ENCODE measurements at regions not wholly inside any gene's neighbourhood (a gene's known extent, or its start where the extent isn't known, plus 50 kb on each side); places are given as distances from the start of the nearest gene placed in this dataset.
A peak's percentile ranks its signal among the peaks of the same experiment; 100 is the strongest.

DNA sequence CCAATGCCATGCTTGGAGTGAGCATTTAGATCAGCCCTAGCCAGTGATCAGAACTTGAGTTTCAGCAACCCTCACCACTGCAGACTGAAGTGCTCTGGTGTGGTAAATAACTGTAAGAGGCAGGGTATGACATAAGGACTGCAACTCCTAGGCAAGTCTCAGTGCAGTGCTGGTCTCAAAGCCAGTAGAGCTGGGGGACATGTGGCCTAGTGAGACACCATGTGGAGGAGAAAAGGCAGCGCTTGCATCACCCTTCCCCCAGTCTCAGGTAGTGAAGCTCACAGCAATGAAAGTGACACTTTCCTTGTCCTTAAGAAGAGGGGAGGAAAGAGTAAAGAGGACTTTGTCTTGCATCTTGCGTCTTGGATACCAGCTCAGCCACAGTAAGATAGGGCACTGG, 386.8 kb upstream of the POT1 start:
- no peak for TF ChIP-seq JUNB (IDR thresholded peaks at IDR 0.05; ENCODE audit: unreplicated experiment)
- TF ChIP-seq, protein P1, sequence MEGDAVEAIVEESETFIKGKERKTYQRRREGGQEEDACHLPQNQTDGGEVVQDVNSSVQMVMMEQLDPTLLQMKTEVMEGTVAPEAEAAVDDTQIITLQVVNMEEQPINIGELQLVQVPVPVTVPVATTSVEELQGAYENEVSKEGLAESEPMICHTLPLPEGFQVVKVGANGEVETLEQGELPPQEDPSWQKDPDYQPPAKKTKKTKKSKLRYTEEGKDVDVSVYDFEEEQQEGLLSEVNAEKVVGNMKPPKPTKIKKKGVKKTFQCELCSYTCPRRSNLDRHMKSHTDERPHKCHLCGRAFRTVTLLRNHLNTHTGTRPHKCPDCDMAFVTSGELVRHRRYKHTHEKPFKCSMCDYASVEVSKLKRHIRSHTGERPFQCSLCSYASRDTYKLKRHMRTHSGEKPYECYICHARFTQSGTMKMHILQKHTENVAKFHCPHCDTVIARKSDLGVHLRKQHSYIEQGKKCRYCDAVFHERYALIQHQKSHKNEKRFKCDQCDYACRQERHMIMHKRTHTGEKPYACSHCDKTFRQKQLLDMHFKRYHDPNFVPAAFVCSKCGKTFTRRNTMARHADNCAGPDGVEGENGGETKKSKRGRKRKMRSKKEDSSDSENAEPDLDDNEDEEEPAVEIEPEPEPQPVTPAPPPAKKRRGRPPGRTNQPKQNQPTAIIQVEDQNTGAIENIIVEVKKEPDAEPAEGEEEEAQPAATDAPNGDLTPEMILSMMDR (conservative IDR thresholded peaks at IDR 0.05; ENCODE audit: low read depth in 2 of 2) = peak; percentile 70 to 97
- TF ChIP-seq, protein P2, sequence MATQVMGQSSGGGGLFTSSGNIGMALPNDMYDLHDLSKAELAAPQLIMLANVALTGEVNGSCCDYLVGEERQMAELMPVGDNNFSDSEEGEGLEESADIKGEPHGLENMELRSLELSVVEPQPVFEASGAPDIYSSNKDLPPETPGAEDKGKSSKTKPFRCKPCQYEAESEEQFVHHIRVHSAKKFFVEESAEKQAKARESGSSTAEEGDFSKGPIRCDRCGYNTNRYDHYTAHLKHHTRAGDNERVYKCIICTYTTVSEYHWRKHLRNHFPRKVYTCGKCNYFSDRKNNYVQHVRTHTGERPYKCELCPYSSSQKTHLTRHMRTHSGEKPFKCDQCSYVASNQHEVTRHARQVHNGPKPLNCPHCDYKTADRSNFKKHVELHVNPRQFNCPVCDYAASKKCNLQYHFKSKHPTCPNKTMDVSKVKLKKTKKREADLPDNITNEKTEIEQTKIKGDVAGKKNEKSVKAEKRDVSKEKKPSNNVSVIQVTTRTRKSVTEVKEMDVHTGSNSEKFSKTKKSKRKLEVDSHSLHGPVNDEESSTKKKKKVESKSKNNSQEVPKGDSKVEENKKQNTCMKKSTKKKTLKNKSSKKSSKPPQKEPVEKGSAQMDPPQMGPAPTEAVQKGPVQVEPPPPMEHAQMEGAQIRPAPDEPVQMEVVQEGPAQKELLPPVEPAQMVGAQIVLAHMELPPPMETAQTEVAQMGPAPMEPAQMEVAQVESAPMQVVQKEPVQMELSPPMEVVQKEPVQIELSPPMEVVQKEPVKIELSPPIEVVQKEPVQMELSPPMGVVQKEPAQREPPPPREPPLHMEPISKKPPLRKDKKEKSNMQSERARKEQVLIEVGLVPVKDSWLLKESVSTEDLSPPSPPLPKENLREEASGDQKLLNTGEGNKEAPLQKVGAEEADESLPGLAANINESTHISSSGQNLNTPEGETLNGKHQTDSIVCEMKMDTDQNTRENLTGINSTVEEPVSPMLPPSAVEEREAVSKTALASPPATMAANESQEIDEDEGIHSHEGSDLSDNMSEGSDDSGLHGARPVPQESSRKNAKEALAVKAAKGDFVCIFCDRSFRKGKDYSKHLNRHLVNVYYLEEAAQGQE (IDR thresholded peaks at IDR 0.05; ENCODE audit: unreplicated experiment) = no peak
- no peak for TF ChIP-seq STAT1 (IDR thresholded peaks at IDR 0.05; ENCODE audit: unreplicated experiment)
- no peak for TF ChIP-seq POLR2AphosphoS5 (IDR thresholded peaks at IDR 0.05; ENCODE audit: low read depth)
- no peak for TF ChIP-seq ZNF114 (CRISPR knock-in tag; IDR thresholded peaks at IDR 0.05)
- no peak for TF ChIP-seq EZH2phosphoT487 (IDR thresholded peaks at IDR 0.05; ENCODE audit: unreplicated experiment)
- TF ChIP-seq NANOG (IDR thresholded peaks at IDR 0.05; ENCODE audit: borderline replicate concordance) = no peak
- TF ChIP-seq EZH2 (IDR thresholded peaks at IDR 0.05; ENCODE audit: low read depth, unreplicated experiment) = no peak
- 0 out of 2 replicates have a peak, but pooled peaks have one; percentile 9 for TF ChIP-seq CREB1 (CRISPR knock-in tag; IDR thresholded peaks at IDR 0.05; ENCODE audit: low read depth)
- TF ChIP-seq, protein P3, sequence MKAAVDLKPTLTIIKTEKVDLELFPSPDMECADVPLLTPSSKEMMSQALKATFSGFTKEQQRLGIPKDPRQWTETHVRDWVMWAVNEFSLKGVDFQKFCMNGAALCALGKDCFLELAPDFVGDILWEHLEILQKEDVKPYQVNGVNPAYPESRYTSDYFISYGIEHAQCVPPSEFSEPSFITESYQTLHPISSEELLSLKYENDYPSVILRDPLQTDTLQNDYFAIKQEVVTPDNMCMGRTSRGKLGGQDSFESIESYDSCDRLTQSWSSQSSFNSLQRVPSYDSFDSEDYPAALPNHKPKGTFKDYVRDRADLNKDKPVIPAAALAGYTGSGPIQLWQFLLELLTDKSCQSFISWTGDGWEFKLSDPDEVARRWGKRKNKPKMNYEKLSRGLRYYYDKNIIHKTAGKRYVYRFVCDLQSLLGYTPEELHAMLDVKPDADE (IDR thresholded peaks at IDR 0.05) = no peak

Measured in GM23338 (cell line).